NOMO-1 treated with DMSO at 0.1 percent for 48 hours (cell line): ENCODE measurements at regions not wholly inside any gene's neighbourhood (a gene's known extent, or its start where the extent isn't known, plus 50 kb on each side); places are given as distances from the start of the nearest gene placed in this dataset.
"Not testable (repeated sequence)": the region's sequence is repeated elsewhere in the genome, so short reads cannot be mapped to it uniquely, and the experiment has no call there.

Experiments used
- DNase-seq: peaks from one replicate; lab custom pipeline; 2025; ENCODE audit not compliant: unreplicated experiment; lab: John Stamatoyannopoulos, UW

DNA sequence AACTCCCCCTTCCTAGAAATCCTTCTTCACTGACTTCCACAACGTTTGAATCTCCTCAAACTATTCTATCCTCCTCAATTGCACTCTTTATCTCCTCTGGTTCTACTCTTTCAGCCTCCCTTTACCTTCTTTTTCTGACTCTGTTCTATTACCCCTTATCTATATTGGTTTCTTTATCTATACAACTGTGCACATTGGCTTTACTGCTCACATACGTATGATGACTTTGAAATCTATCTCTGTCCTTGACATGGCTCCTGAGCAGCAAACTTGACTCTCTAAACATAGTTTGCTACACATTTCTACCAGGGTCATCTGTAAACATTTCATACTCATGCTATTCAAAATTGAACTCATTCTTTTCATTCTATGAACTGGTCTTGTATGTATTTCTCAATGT is 601.0 kb upstream of the LINC00305 start:
- no peak for DNase-seq

DNA sequence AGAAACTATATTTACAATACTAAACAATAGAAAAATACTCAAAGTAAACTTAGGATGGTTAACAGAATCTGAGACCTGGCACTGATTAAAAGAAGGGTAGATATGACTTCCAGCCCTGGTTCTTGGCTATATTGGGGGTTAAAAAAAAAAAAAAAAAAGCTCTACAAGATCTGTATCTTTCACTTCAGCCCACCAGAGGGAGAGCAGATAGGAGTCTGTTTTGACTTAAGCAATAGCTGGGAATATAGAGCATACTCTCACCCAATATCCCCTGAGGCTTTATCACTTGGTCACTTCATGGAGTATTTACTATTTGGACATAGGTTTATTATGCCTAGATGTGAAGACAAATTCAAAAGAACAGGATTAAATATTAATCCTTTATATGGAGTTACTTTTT is 598.9 kb upstream of the LINC00305 start:
- DNase-seq = no peak

DNA sequence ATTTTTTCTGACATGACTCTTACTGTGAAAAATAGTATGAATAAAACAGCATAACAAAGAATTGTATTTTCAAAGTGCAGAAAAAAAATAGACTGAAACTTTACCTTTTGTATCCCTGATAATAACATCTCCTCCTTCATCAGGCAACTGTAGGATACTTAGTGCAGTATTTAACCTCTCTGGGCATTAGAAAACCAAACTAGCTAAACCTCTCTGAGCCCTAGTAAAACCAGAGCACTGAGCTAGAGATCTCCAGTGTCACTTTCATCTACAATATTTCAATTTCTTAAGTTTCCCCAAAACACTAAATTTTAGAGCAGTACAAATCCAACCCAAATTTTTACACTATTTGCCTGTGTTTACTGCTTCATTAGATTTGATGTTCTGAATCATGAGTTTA is 594.0 kb upstream of the LINC00305 start:
- DNase-seq = no peak

DNA sequence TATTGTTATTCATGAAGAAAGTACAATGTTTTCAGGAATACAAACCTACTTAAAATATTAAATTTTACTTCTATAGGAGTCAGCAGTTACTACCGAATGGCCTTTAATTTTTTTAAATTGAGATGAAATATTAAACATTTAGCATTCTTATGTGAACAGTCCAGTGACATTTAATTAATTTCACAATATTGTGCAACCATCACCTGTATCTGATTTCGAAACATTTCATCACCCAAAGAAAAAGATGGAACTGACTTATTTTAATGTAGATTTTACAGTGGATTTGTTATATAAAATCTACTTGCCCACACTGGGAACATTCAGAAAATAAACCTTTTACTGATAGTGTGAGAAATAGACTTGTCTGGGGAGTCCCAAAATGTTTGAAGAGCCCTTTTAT is 585.2 kb upstream of the LINC00305 start:
- no peak for DNase-seq

DNA sequence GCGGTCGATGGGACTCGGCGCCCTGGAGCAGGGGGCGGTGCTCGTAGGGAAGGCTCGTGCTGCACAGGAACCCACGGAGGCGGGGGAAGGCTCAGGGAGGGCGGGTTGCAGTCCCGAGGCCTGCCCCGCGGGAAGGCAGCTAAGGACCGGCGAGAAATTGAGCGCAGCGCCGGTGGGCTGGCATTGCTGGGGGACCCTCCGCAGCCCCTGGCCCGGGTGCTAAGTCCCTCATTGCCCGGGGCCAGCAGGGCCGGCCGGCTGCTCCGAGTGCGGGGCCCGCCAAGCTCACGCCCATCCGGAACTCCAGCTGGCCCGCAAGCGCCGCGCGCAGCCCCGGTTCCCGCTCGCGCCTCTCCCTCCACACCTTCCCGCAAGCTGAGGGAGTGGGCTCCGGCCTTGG is 576.8 kb upstream of the LINC00305 start:
- not testable (repeated sequence) for DNase-seq

DNA sequence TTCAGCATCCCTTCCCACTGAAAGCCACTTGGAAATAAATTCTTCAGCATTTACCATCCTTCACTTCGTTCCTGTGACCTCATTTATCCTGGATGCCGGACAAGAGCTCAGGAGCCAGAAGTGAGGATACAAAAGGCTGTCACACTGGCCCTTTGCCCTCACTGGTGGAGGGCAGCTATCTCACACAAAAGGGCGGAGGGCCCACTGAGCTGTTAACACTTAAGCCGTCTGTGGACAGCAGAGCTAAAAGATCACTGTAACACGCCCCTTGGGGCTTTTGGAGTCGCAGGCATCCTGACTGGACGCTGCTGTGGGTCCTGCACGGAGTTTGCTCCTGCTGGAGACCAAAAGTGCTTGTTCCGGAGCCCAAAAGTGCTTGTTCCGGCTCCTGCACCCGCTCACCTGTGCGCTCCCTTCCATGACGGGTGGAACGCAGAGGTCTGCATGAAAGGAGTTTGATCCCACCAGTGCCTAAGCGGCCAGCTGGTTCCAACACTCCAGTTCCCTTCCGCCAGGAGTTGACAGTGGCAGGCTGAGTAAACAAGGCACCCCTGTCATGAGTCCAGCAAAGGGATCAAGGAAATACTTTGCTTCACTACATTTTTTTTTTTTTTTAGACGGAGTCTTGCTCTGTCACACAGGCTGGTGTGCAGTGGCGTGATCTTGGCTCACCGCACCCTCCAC is 572.0 kb upstream of the LINC00305 start:
- DNase-seq = no peak

DNA sequence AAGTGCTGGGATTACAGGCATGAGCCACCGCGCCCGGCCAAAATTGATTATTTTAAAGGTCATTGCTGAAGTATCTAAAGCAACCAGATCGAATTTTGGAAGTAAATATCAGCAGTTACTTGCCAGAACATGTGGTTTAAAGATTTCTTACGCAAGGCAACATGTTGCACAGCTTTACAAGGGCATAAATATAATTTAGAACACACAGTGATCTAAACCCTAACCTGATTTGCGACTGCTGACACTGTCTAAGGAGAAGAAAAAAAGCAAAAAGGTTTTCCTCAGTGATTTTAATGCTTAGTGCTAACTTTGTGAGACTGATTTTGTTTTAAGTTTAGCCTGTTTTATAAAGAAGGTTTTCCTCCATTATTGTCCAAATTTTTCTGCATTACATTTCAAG is 569.9 kb upstream of the LINC00305 start:
- DNase-seq = no peak

DNA sequence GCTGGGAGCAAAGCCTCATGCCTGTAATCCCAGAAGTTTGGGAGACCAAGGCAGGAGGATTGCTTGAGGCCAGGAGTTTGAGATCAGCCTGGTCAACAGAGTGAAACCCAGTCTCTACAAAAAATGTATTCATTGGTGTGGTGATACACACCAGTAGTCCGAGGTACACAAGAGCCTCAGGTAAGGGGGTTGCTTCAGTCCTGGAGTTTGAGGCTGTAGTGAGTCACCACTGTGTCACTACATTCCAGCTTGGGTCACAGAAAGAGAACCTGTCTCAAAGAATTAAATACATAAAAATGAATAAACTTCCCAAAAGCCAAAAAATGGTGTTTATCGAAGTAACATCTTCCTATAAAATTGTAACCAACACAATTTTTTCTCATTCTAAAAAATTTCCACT is 568.1 kb upstream of the LINC00305 start:
- DNase-seq = no peak

DNA sequence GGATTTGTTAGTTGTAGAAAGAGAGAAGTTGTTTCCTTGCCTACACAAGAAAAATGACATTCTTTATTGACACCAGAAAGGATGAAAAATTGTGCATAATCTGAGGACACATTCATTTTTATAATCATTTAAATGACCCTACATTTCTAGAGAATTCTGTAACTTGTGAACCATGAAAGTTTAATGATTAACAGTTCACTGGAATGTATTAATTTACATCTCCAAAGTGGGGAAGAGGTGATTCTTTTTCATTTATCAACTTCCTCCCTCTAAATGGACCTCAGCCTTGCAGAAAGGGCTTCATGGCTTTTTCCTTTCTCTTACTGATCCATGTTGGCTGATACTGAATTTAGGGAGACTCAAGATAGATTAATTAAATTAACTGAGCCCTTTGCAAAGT is 565.2 kb upstream of the LINC00305 start:
- DNase-seq = no peak

DNA sequence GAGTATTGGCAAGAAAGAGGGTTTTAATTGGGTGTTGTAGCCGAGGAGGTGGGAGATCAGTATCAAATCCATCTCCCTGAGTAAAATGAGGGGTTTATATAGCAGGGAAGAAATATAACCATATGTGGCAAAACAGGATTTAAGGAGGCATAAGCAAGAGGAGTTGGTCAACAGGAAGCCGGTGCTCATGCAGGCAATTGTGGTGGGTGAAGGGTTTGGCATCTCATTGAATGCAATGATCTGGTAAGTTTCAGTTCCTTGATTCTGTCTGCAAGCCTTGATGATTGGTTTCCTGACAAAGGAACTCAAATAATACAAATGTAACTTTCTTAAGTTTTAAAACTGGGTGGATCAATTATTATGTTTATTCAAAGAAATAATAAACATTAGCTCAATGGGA is 564.4 kb upstream of the LINC00305 start:
- peak; percentile 95 for DNase-seq

DNA sequence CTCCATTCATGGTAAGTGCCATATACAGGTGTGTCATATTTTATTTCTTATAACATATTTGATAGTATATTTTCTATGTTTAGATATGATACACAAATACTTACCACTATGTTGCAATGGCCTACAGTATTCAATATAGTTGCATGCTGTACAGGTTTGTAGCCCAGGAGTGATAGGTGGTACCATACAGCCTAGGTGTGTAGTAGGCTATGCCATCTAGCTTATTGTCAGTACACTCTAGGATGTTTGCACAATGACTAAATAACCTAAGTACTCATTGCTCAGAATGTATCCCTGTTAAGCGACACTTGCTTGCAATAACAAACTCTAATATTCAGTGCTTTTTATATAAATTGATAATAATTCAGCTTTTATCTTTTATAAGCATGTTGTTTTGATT is 563.1 kb upstream of the LINC00305 start:
- no peak for DNase-seq

DNA sequence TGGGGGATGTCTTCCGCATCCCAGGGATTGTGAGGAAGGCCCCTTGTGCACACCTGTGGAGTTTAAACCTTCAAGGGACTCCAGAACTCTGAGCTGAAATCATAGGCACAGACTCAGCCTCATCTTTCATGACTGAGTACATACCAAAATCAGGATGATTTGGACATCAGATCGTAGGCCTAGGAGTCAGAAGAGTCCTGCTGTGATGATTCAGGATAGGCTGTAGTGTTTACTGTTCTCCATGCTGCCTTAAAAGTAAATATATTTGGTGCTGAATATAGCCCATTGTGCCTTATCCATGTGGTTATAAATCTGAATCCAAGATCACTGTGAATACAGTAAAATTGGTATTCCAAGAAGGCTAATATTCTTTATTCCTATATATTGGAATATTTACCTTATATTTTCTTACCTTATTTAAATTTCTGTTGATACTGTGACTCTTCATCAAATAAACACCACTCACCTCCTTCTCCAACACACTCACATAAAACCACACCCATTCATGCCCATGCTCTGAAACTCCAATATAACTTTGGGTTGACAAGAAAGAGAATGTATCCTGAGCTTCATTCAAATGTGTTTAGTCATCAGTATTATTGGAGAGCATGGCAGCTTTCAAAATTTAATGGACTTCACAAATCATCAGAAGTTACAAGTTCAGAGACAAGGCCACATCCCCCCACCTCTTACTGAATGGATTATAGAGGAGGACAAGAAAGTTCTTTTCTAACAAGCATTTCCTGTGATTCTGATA is 561.4 kb upstream of the LINC00305 start:
- DNase-seq = no peak

DNA sequence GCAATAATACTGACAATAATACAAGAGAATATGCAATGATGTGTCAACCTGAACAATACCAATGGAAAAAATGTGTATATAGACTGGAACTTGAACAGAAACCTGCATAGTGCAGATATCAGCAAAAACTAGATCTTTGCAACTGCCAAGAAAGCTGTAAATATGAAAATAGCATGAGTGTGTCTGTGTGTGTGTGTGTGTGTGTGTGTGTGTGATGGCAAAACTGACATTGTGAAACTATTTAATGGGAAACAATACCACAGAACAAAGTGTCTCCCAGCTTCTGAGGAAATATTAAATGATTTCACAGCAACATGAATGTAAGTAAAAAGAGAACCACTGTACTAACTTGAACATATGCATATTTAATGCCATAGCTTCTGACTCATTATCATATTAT is 558.2 kb upstream of the LINC00305 start:
- DNase-seq = peak; percentile 63

DNA sequence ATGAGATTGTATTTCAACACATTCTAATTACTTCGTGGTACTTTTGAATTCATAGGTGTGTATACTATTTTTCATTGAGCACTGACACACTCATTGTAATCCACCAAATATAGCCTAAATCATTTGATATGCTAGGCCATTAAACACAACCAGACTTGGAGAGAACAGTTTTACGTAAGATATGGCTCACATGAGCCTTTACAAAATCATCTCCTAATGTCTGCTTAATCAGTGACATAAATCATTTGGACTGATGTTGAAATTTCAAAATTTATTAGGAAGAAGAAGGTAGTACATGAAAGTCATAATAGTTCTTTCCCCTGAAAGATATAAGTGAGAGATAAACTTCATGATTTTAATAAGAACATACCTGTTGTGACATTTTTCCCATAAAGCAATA is 550.2 kb upstream of the LINC00305 start:
- no peak for DNase-seq

DNA sequence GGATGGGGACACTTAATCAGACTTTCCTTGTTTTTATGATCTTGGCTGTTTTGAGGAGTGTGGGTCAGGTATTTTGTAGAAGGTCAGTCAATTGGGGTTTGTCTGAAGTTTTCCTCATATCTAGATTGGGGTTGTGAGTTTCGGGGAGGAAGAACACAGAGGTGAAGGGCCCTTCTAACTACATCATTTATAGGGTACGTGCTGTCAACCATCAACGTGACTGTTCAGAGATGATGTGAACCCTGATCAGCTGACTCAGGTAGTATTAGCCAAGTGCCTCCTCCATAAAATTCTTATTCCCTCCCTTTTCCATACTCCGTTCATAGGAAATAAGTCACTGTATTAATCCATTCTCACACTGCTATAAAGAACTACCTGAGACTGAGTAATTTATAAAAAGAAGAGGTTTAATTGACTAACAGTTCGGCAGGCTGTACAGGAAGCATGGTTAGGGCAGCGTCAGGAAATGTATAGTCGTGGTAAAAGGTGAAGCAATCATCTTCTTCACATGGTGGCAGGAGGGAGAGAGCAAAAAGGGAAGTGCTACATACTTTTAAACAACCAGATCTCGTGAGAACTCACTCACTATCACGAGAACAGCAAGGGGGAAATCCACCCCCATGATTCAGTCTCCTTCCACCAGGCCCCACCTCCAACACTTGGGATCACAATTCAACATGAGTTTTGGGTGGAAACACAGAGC is 547.1 kb upstream of the LINC00305 start:
- DNase-seq = peak; percentile 74

DNA sequence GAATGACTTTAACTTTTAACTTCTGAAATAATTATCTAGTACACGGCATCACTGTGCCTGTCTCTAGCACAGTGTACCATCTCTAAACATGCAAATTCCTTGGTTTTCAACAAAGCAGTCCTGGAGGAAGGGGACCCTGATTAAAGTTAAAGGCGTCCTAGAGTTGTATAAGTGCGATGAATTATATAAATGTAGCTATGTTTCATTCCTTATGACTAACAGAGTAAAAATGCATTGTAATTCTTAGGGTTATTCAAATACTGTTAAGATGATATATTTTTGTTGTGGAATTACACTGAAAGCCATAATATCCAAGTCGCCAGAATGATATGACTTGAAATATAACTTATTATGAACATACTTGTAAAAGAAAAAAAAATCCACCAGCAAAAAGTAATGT is 544.9 kb upstream of the LINC00305 start:
- DNase-seq = no peak

DNA sequence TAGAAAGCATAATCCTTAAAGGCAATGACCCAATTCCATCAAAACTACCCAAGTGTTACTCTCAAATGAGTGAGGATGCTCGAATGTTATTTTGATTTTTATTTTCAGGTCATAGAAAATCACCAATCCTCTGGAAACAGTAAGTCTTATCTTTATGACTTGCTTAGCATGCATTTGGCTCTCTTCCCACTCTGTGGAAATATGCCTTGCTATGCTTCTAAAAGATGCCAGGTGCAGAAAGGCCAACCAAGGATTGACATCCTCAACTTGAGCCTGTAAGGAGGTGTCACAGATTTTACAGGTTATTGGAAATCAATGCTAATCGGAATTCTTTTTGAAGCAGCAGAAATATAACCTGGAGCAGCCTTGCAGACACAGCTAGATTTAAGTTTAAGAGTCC is 543.9 kb upstream of the LINC00305 start:
- no peak for DNase-seq

DNA sequence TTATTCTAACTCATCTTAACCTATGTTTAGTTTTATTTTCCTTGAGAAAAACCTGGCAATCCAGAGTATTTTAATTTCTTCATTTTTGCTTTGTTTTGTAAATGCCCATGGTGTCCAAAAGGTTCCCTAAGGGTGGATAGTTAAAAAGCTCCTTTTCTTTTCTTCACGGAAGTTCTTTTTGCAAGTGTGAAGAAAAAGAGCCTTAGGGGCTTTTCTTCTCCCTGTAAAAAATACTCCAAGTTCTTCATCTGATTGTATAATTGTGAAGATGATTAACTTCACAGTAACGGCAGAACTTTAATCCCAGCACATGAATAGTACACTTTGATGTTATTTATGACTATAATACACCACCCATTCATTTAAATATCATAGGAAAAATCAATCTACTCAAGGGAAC is 530.2 kb upstream of the LINC00305 start:
- no peak for DNase-seq

DNA sequence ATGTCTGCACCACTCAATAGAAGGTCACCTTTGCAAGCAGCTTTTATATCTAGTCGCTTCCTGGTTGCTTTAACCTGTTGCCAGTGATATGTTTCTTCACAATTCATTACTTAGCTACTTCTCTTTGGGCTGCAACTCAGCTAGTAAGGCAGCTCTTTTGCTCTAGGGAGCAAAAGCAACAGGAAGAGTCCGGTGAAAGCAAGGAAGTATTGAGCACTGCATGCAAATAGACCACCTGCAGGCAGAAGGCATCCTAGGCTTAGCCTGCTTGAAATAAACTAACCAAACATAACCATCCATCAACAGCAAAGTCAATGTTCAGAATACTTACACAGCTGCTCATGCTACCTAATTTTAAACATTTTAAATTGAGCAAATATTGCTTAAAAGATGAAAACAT is 529.2 kb upstream of the LINC00305 start:
- DNase-seq = no peak

DNA sequence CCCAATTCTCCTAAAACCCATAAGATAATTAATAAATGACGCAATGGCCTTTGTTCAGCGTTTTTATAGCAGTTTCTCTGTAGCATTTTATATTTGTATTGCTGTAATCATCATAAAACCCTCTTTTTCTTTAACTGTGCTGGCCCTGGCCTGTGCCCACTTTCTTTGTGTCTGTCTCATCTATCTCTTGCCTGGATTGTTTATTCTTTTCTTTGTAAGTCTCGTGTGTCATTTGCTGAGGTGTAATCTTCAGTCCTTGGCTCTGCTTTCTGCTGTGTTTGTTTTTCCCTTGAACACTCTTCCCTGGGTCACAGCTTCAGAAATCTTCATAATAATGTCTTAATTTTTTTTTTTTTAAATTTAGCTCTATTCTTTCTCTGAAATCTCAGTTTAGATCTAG is 525.8 kb upstream of the LINC00305 start:
- no peak for DNase-seq

DNA sequence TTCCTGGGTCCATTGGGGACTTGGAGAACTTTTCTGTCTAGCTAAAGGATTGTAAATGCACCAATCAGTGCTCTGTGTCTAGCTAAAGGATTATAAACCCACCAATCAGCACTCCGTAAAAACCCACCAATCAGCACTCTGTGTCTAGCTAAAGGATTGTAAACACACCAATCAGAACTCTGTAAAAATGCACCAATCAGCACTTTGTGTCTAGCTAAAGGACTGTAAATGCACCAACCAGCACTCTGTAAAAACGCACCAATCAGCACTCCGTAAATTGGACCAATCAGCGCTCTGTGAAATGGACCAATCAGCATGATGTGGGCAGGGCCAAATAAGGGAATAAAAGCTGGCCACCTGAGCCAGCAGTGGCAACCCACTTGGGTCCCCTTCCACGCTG is 522.4 kb upstream of the LINC00305 start:
- DNase-seq = not testable (repeated sequence)

DNA sequence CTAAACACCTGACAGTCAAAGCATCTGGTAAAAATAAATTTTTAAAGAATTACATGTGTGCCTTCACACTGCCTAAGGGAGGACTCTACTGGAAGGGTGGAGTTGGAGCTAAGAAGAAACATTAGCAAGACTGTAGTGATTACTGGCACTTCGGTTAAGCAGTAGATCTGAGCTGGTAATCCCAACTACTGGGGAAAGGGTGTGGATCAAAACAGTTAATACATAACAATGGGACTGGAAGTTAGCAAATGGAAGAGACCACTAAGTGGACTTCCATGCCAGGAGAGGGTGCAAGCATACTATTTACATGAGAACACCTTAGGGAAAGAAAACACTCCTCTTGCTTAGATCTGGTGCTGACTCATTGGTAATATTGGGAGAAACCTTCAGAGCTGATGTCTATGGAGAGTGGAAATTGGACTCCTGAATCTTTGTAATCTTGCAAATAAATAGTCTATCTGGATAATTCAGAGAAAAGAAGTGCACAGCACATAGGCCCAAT is 519.6 kb upstream of the LINC00305 start:
- DNase-seq = no peak
